HL-60 (cell line): ENCODE measurements at regions not wholly inside any gene's neighbourhood (a gene's known extent, or its start where the extent isn't known, plus 50 kb on each side); places are given as distances from the start of the nearest gene placed in this dataset.

ENCODE experiments used
- DNase-seq, 2 experiments: peaks; one replicate each; pipeline ENCODE4 v3.0.0-alpha.2; 2010 to 2020; ENCODE audit warnings: low read depth in 1 of 2, low spot score in 1 of 2
- H3K27ac ChIP-seq: fragments of 250-450 bp; sonication (Bioruptor Pico); replicated peaks from 2 replicates; pipeline ENCODE4 v1.5.1; 2020; ENCODE audit warnings: mild to moderate bottlenecking, moderate library complexity
- H3K27me3 ChIP-seq: fragments of 250-450 bp; sonication (Bioruptor Pico); 2 replicates; pipeline ENCODE4 v1.5.1; 2021; ENCODE audit warnings: mild to moderate bottlenecking, moderate library complexity; ENCODE audit not compliant: insufficient read depth, poor library complexity, severe bottlenecking
- H3K4me3 ChIP-seq: replicated peaks from 2 replicates; pipeline ENCODE4 v1.5.1; 2011; ENCODE audit warnings: mild to moderate bottlenecking, control low read depth, low read length; ENCODE audit not compliant: insufficient read depth
- CTCF ChIP-seq: IDR thresholded peaks from one replicate; pipeline ENCODE4 v1.5.1; 2011; ENCODE audit warnings: low read length, control low read depth, inconsistent platforms; ENCODE audit not compliant: insufficient read depth
- GABPA ChIP-seq: IDR thresholded peaks from 2 replicates; pipeline ENCODE4 v1.6.1; 2012; ENCODE audit warnings: low read depth
- POLR2AphosphoS5 ChIP-seq: IDR thresholded peaks from 2 replicates; pipeline ENCODE4 v1.6.1; 2012; ENCODE audit warnings: low read depth
- REST ChIP-seq: IDR thresholded peaks from 2 replicates; pipeline ENCODE4 v1.6.1; 2012; ENCODE audit warnings: low read depth; ENCODE audit not compliant: insufficient replicate concordance
- SPI1 ChIP-seq: IDR thresholded peaks from 2 replicates; pipeline ENCODE4 v1.6.1; 2012; ENCODE audit warnings: low read depth, mild to moderate bottlenecking, borderline replicate concordance

GRCh38 chr7:7099584-7100014 is 82.7 kb upstream of the C1GALT1 start:
- TF ChIP-seq GABPA (no peak), POLR2AphosphoS5 (no peak), CTCF (no peak), SPI1 (no peak), REST (no peak)
- Histone ChIP-seq H3K27me3 (no peaks in the 10 kb centered on the region), H3K27ac (no peak overlapping the region), H3K4me3 (no peak overlapping the region)
- DNase-seq, result no peak

- H3K27me3 ChIP-seq, result no peaks in the 10 kb centered on the region
- DNase-seq, result no peak
- no peak overlapping the region for H3K27ac ChIP-seq
- TF ChIP-seq CTCF, result no peak
- no peak for TF ChIP-seq SPI1
- TF ChIP-seq GABPA, result no peak
- no peak for TF ChIP-seq POLR2AphosphoS5
- no peak for TF ChIP-seq REST
- H3K4me3 ChIP-seq, result no peak overlapping the region
These were observed 81.9 kb upstream of the C1GALT1 start for GRCh38 chr7:7100432-7100849.

GRCh38 chr7:7102906-7103305 is 79.4 kb upstream of the C1GALT1 start:
- TF ChIP-seq GABPA (no peak), SPI1 (no peak)
- Histone ChIP-seq H3K27ac (no peak overlapping the region), H3K27me3 (no peaks in the 10 kb centered on the region), H3K4me3 (no peak overlapping the region)
- no peak for DNase-seq

GRCh38 chr7:7103343-7104313 is 78.7 kb upstream of the C1GALT1 start:
- Histone ChIP-seq H3K27ac (no peak overlapping the region), H3K4me3 (no peak overlapping the region), H3K27me3 (no peaks in the 10 kb centered on the region)
- TF ChIP-seq POLR2AphosphoS5, result no peak
- TF ChIP-seq CTCF, result no peak
- no peak for TF ChIP-seq REST
- TF ChIP-seq SPI1, result no peak
- peak in 1 of 2 experiments; percentile 12 for DNase-seq
